NCI-H146 (cell line): ENCODE measurements at regions not wholly inside any gene's neighbourhood (a gene's known extent, or its start where the extent isn't known, plus 50 kb on each side); places are given as distances from the start of the nearest gene placed in this dataset.
"Not testable (repeated sequence)": the region's sequence is repeated elsewhere in the genome, so short reads cannot be mapped to it uniquely, and the experiment has no call there.

Experiments used
- DNase-seq: peaks from one replicate; lab custom pipeline; 2025; lab: John Stamatoyannopoulos, UW

DNA sequence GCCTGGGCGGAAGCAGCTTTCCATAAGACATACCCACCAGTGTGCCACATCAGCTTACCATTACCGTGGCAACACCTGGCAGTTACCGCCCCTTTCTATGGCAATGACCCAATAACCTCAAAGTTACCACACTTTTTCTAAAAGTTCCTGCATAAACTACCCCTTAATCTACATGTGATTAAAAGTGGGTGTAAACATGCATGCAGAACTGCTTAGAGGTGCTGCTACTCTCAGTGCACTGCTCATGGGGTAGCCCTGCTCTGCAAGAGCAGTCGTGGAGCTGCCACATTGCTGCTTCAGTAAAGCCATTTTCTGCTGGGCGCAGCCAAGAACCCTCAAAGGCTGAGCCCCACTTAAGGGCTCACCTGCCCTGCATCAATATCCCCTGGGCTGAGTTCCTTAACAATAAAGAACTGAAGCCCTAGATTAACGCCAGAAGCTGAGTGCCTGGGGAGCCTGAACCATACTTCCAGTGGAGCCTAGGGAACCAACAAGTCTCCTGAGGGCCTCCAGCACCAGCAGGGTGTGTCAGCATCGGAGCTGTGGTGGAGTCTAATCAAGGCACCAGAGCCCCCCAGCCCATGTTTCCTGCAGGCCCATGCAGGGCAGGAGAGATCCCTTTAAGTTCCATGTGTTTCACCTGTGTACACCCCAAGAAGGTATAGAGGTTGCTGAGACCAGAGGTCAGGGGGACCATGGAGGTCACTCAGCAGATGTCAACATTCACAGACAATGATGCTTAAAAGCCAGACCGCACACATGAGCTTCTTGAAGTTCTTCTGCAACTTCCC lies 1198.1 kb downstream of the UQCRFS1 start:
- DNase-seq = no peak

DNA sequence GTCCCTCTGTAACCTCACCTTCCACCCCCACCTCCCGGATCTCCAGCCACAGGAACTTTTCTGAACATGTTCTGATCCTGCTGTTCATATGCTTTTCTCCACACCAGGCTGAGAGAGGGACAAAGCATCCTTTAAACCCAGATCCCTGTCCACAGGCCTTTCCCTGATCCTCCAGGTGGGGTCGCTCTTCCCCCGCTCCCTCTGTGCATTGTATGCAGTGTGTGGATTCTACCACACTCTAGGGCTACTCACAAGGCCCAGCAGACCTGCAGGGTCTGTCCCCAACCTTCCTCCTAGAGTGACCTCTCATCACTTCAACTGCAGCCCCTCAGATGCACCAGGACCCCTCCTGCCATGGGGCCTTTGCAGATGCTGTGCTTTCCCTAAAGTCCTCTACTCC lies 1200.6 kb downstream of the UQCRFS1 start:
- no peak for DNase-seq

GRCh38 chr19:28010656-28011055 lies 1202.3 kb downstream of the UQCRFS1 start:
- no peak for DNase-seq

GRCh38 chr19:28009696-28010095 lies 1203.3 kb downstream of the UQCRFS1 start:
- DNase-seq = no peak

GRCh38 chr19:28008695-28009094 lies 1204.3 kb downstream of the UQCRFS1 start:
- no peak for DNase-seq

DNA sequence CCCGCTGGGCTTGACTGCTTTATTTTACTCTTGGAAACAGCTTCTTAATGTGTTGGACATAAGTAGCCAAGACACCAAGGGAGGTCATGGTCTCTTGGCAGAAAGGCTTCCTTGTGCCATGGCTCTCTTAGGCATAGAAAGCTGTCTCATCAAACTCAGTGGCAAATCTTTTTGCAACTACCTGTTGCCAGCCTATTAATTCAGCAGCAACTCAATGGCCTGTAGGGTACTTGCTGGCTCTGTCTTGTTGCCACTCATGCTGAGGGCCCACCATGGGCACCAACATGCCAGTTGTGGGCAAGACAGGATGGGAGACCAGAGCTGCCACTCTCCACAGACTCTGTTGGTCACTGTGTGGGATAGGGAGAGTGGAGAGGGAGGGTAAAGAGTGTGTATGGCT lies 1209.4 kb downstream of the UQCRFS1 start:
- no peak for DNase-seq

DNA sequence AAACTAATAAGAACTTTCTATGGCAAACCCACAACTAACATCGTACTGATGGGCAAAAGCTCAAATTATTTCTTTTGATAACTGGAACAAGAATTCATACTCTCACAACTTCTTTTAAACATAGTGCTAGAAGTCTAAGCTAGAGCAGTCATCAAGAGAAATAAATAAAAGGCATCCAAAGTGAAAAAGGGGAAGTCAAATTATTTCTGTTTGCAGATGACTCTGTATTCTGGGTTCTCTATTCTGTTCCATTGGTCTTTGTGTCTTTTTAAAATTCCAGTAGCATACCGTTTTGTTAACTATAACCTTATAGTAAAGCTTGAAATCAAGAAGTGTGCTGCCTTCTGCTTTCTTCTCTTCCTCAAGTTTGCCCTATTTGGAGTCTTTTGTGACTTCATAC lies 1215.9 kb downstream of the UQCRFS1 start:
- no peak for DNase-seq

DNA sequence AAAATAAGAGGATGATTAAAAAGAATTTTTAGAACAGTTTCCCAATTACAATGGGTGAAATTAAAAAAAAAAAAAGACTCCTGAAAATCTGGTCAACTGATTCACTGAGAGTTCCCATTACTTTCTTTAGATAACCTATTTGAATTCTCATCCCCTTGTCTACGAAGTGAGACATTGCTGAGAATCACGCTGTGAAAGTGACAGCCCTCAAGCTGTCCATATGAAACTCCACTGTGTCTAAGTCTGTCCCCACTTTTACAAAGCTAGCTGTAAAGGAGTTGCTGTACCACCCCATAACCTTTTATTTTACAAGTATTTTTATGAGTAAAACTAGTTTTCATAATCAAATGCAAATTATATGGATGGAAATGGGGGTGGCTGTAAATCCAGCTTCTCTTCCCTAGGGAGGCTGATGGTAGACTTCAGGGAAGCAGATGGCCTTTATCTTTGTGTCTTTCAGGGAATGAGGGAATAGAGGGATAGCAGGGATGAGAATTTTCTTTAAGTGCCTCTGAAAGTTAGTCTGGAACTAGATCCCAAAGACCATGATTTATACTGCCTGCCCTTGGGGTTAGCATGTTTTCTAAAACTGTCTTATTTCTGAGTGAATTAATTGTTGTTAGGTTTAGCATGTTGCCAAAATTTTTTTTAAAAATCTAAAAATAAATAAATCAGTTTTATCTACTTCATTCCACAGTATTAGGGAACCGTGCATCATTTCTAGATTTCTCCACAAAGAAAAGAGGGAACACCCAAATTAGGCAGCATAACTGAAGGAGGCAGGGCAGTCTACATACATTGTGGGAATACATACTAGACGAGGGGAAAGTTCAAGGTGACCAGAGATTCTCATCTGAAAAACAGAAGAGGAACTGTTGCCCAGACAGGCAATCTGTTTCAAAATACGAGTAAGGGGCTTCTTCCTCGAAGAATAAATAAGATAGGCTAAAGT lies 1219.1 kb downstream of the UQCRFS1 start:
- no peak for DNase-seq

- no peak for DNase-seq
Measured at GRCh38 chr19:27986299-27986698, 1226.7 kb downstream of the UQCRFS1 start.

DNA sequence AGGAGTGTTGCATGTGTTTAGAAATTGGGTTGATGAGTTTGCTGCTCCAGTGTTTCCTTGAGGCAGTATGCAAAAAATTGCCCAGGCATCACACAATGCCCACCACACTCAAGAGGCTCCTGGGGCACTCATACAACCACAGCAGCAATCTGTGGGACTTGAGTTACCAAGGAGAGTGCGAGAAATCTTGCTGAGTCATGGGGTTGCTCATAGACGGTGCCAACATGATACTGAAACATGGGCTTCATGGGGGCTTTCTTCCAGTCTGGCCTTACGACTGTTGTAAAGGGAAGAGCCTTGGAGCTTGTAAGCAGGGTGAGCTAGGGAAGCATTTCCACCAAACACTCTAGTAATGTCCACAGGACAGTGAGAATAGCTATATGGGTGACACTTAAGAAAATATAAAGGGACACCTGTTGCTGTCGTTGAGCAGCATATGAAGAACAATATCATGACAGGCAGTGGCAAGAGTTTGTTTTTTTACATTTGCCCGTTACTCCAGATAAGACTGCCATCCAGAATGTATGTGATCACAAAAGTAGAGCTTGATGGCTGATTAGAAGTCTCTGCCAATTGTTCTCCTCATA lies 1237.4 kb downstream of the UQCRFS1 start:
- DNase-seq = no peak

DNA sequence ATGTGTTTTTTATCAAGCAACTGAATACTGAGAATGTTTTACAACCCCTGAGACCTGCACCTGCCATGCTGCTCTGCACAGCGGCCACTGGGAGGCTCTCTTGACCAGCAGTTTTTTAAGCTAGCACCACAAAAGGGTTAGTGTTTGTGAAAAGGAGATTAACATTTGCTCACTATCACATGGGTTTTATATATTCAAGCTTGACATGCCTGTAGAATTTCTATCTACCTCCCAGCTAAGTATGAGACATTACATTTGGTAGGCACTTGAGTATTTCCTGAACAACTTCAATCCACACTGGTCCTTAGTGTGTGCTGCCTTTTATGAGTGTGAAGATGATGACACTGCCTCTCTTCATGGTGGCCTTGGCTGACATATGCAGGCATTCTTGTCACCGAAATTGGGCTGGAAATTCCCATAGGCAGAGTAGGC lies 1238.9 kb downstream of the UQCRFS1 start:
- DNase-seq = peak; percentile 27

GRCh38 chr19:27972291-27973040 lies 1240.5 kb downstream of the UQCRFS1 start:
- DNase-seq = no peak

GRCh38 chr19:27971869-27972268 lies 1241.1 kb downstream of the UQCRFS1 start:
- DNase-seq = no peak

DNA sequence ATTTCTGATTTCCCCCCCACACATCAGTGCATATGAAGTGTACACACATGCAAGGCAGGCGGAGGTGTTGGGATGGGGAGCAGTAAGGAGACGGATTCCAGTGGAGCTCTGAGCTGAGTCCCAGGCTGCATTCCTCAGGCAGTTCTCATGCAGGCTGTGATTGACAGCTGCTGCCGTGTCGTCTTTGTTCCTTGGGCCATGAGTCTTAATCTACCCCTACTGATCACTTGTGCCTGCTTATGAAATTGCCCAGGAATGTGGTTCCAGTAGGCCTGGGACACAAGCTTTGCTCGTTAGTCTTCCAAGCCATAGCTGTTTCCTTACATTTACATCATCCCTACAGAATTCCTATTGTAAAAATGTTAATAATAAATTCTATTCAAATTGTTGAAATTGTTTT lies 1241.9 kb downstream of the UQCRFS1 start:
- DNase-seq = no peak

DNA sequence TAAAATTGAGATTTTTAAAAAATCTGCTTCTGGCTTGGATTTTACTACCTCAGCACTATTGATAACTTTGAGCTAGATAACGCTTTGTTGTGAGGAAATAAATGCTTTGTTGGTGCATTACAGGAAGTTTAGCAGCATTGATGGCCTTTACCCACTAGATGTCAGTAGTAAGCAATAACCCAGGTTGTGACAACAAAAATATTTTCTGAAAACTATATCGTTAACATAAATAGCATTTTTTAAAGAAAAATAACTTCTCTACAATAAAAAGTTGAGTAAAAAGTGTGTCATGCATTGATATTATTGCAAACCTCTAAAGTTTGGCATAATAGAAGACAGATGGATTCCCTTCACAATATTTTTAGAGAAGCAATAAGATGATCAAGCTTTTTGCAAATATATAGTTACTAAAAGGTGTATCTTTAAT lies 1246.5 kb downstream of the UQCRFS1 start:
- no peak for DNase-seq

DNA sequence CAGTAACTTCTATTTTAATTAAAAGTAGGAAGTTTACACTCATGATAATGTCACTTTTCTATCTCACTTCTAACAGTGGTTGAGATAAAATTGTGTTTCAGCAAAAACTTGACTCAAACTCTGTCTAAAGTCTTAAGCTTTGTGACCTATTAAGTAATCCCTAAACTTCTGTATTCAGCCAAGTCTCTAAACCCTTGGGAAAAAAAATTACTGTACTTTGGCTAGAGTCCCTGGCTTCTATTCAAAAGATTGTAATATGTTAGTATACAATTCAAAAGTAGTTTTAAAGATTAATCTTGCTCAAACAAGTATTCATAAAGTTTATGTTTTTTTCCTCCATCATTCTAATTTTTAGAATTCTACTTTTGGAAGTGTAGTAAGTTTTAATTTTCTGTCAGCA lies 1248.8 kb downstream of the UQCRFS1 start:
- DNase-seq = no peak

GRCh38 chr19:27962264-27962663 lies 1250.7 kb downstream of the UQCRFS1 start:
- no peak for DNase-seq

GRCh38 chr19:27955485-27956480 lies 1257.2 kb downstream of the UQCRFS1 start:
- DNase-seq = no peak

DNA sequence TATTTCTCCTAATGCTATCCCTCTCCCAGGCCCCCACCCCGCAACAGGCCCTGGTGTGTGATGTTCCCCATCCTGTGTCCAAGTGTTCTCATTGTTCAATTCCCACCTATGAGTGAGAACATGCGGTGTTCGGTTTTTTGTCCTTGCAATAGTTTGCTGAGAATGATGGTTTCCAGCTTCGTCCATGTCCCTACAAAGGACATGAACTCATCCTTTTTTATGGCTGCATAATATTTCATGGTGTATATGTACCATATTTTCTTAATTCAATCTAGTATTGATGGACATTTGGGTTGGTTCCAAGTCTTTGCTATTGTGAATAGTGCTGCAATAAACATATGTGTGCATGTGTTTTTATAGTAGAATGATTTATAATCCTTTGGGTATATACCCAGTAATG lies 1270.3 kb downstream of the UQCRFS1 start:
- DNase-seq = not testable (repeated sequence)

GRCh38 chr19:27936139-27936538 lies 1276.8 kb downstream of the UQCRFS1 start:
- no peak for DNase-seq

DNA sequence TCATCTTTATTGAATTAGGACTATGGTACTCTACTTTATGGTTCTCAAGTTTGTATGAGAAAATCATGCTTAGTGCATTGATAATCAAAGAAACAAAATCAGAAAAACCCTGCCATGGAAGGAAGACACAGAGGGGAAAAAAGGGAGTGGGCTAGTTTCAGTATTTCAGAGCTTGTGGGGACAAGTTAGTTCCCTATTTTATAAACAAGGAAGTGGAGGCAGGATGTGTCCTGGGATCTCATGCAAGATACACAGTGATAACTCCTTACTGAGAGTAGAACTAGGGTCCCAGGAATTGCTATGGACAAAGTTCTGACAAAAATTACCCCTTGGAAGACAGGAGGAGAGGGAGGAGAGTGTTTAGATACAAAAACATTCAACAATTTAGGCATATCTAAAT lies 1277.3 kb downstream of the UQCRFS1 start:
- no peak for DNase-seq
